Breast epithelium (tissue), 3 donors: ENCODE measurements at regions not wholly inside any gene's neighbourhood (a gene's known extent, or its start where the extent isn't known, plus 50 kb on each side); places are given as distances from the start of the nearest gene placed in this dataset.

Source experiments
- CTCF ChIP-seq, 3 donors: fragments of 450-650 bp; IDR thresholded peaks; one replicate each; pipeline ENCODE4 v1.5.1; 2016 to 2017; ENCODE audit warnings: antibody characterized with exemption in 3 of 3, mild to moderate bottlenecking in 3 of 3, moderate library complexity in 3 of 3
- POLR2A ChIP-seq: fragments of 450-650 bp; IDR thresholded peaks from one replicate; pipeline ENCODE4 v1.6.1; 2016; ENCODE audit warnings: antibody characterized with exemption, mild to moderate bottlenecking, moderate library complexity

- TF ChIP-seq CTCF (IDR thresholded peaks at IDR 0.05) (no peak), POLR2A (no peak)
Measured at GRCh38 chr20:24382743-24383142, 86.7 kb upstream of the SYNDIG1 start.
